Heart right ventricle (tissue), 16 donors: ENCODE measurements at regions not wholly inside any gene's neighbourhood (a gene's known extent, or its start where the extent isn't known, plus 50 kb on each side); places are given as distances from the start of the nearest gene placed in this dataset.

Source experiments
- ATAC-seq, 8 donors: fragments of 200-7000 bp; cut with Tn5 transposase; one replicate each; pipeline ENCODE4 v1.9.1; 2020; ENCODE audit warnings: mild to moderate bottlenecking in 8 of 8, moderate library complexity in 8 of 8, moderate number of reproducible peaks in 1 of 8
- DNase-seq, 2 donors: peaks; one replicate each; pipeline ENCODE4 v3.0.0-alpha.2; 2020
- H3K27ac ChIP-seq, 10 donors: fragments of 200-600 bp; sonication (generic) in 2 of 10; one replicate each; pipeline versions ENCODE4 v1.5.0 to v1.8.0; 2020 to 2022; ENCODE audit warnings: mild to moderate bottlenecking in 3 of 10
- H3K27me3 ChIP-seq, 7 donors: fragments of 200-600 bp; one replicate each; pipeline ENCODE4 v1.8.0; 2021 to 2022; ENCODE audit warnings: mild to moderate bottlenecking in 2 of 7
- H3K36me3 ChIP-seq, 9 donors: fragments of 200-600 bp; sonication (generic) in 1 of 9; one replicate each; pipeline versions ENCODE4 v1.5.0 to v1.8.0; 2020 to 2022; ENCODE audit warnings: mild to moderate bottlenecking in 2 of 9
- H3K4me1 ChIP-seq, 9 donors: fragments of 200-600 bp; sonication (generic) in 1 of 9; one replicate each; pipeline versions ENCODE4 v1.5.0 to v1.8.0; 2020 to 2022; ENCODE audit warnings: mild to moderate bottlenecking in 4 of 9
- H3K4me3 ChIP-seq, 10 donors: fragments of 200-600 bp; sonication (generic) in 2 of 10; one replicate each; pipeline versions ENCODE4 v1.5.0 to v1.8.0; 2020 to 2022; ENCODE audit warnings: mild to moderate bottlenecking in 7 of 10, moderate library complexity in 2 of 10
- H3K9me3 ChIP-seq, 11 donors: fragments of 200-600 bp in 10 of 11; sonication (generic) in 2 of 11; one replicate each; pipeline versions ENCODE4 v1.5.0 to v1.8.0; 2013 to 2022; ENCODE audit warnings: mild to moderate bottlenecking in 2 of 11, control low read depth in 1 of 11, moderate library complexity in 1 of 11
- WGBS, 2 donors: extraction: QIAGEN DNeasy Blood & Tissue Kit; methylation state at CpG; one replicate each; pipeline ENCODE4 v1.1.7; 2013; ENCODE audit warnings: inconsistent platforms in 1 of 2; 5-methylcytosine and 5-hydroxymethylcytosine counted together
- intact Hi-C, 10 donors: fragments of 100-400 bp; cut with DNase I; formaldehyde crosslinking; loops; one replicate each; pipeline versions ENCODE4 v1.11.1 to v1.14.2; 2022
- TF ChIP-seq, protein P1 (sequence below), 9 donors: fragments of 200-600 bp; sonication (generic) in 2 of 9; IDR thresholded peaks; one replicate each; pipeline versions ENCODE4 v1.5.0 to v1.8.0; 2021 to 2022; ENCODE audit warnings: antibody characterized with exemption in 9 of 9, mild to moderate bottlenecking in 5 of 9, moderate library complexity in 1 of 9
- donor health status: Arrhythmogenic right ventricular cardiomyopathy.
- donor health status: ischemic (EF 13 %, LVEDD 7.1; RV severe dilation, severe dysfunction).
- donor health status: healthy with polysubstance abuse.
- donor health status: DM: no; HTN: yes; CAD: no.
- donor health status: DM: no; HTN: no; CAD: no.
- donor health status: ischemic (EF 25% LVEDD 6.9; RV normal size, moderate dysfunction).
- donor health status: ischemic (EF 25% LVEDD 5.7; RV mildly dilated, moderate dysfunction).
- donor health status: healthy.
- donor health status: DM: yes; HTN: yes; CAD: no.
- donor health status: Ischemic cardiomyopathy.
- donor health status: ischemic (EF 35%, LVEDD 5.7; RV mildly dilated, moderate dysfunction).
- donor health status: nonischemic (EF 11% LVEDD 7.7; RV severe dilation, severe dysfunction).
- donor health status: DM: yes; HTN: yes; CAD: no.
- donor health status: PGD.
- donor health status: ischemic (EF 29% LVEDD 5.4; RV normal size, mild dysfunction).
- donor health status: nonischemic (EF 23%, LVEDD 6.1; RV moderate dilation, normal function).

DNA sequence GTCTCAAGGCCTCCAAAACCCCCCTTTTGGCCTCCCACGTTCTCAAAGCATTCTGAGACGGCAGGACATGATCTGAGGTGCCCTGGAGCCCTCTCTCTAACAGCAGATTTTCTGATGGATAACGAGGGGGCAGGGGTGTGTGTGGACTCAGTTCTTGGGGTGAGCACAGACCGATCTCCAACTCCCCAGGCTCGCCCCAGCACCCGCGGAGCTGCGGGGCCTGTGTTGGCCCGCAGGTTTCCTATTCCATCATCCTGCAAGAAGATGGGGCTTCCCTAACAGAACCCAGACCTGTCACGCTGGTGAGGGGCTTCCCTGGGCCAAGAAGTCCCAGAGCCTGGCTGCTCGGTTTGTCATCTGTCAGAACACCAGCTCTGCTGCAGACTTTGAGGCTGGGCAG lies 196.1 kb downstream of the ANAPC1 start:
- H3K27ac ChIP-seq = no peak overlapping the region
- no peak for DNase-seq
- TF ChIP-seq, protein P1, sequence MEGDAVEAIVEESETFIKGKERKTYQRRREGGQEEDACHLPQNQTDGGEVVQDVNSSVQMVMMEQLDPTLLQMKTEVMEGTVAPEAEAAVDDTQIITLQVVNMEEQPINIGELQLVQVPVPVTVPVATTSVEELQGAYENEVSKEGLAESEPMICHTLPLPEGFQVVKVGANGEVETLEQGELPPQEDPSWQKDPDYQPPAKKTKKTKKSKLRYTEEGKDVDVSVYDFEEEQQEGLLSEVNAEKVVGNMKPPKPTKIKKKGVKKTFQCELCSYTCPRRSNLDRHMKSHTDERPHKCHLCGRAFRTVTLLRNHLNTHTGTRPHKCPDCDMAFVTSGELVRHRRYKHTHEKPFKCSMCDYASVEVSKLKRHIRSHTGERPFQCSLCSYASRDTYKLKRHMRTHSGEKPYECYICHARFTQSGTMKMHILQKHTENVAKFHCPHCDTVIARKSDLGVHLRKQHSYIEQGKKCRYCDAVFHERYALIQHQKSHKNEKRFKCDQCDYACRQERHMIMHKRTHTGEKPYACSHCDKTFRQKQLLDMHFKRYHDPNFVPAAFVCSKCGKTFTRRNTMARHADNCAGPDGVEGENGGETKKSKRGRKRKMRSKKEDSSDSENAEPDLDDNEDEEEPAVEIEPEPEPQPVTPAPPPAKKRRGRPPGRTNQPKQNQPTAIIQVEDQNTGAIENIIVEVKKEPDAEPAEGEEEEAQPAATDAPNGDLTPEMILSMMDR (IDR thresholded peaks at IDR 0.05) = no peak
- ATAC-seq = no peak
- intact Hi-C loops = no loop called here
- H3K36me3 ChIP-seq = no peaks in the 10 kb centered on the region
- WGBS, 2 donors = 82 to 90% methylated on average over 11 of the region's 11 CpGs
- H3K9me3 ChIP-seq = no peaks in the 10 kb centered on the region
- H3K27me3 ChIP-seq = no peaks in the 10 kb centered on the region
- H3K4me1 ChIP-seq = no peaks in the 10 kb centered on the region
- H3K4me3 ChIP-seq = no peak overlapping the region

DNA sequence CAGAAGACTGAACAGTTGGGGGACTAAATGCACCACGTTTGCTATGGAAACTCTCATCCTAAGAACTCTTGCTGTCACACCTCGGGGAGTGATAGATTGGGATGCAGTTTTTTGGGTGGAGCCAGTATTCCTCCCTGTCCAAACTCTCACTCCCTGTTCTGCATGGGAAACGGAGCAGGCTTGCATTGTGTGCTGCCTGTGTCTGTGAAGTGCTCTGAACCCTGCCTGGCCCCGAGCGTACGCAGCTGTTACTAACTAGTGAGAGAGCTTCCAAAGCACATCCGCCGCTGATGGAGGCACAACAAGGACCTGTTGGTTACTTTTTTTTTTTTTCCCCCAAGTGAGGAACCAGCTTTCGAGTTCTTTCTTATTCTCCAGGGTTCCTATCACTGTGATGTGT lies 195.5 kb downstream of the ANAPC1 start:
- Histone ChIP-seq H3K36me3 (no peaks in the 10 kb centered on the region), H3K4me1 (no peaks in the 10 kb centered on the region), H3K27me3 (no peaks in the 10 kb centered on the region), H3K4me3 (no peak overlapping the region), H3K9me3 (peaks cover 0 to 2% (median 0%) of the 10 kb centered on the region in 11 donors), H3K27ac (no peak overlapping the region)
- ATAC-seq (no peak), DNase-seq (no peak)
- intact Hi-C loops = no loop called here
- TF ChIP-seq, protein P1 (IDR thresholded peaks at IDR 0.05) = no peak
- 75 to 83% methylated on average over 9 of the region's 9 CpGs for WGBS, 2 donors

DNA sequence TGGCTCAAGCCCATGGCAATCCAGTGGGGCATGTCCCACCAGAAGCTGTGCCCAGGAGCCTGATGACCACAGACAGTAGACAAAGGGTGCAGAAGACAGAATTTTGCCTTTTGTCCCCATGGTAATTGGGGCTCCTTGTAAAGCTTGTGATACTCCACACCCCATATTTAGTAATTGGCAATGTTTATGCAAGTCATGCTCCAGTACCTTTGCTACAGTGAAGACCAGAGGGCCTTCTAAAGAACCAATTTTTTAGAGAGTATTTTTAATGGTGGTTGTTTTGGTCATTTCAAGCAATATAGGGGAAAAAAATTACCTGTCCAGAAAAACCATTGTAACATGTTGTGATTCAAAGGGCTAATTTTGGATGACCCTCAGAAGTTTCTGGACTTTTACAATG lies 194.8 kb downstream of the ANAPC1 start:
- no peak overlapping the region for H3K27ac ChIP-seq
- H3K36me3 ChIP-seq = no peaks in the 10 kb centered on the region
- TF ChIP-seq, protein P1 (IDR thresholded peaks at IDR 0.05) = no peak
- peaks cover 0 to 1% (median 0%) of the 10 kb centered on the region in 9 donors for H3K4me1 ChIP-seq
- no peak for ATAC-seq
- H3K27me3 ChIP-seq = no peaks in the 10 kb centered on the region
- H3K9me3 ChIP-seq = peaks cover 0 to 8% (median 0%) of the 10 kb centered on the region in 11 donors
- intact Hi-C loops = no loop called here
- DNase-seq = no peak
- H3K4me3 ChIP-seq = no peak overlapping the region

DNA sequence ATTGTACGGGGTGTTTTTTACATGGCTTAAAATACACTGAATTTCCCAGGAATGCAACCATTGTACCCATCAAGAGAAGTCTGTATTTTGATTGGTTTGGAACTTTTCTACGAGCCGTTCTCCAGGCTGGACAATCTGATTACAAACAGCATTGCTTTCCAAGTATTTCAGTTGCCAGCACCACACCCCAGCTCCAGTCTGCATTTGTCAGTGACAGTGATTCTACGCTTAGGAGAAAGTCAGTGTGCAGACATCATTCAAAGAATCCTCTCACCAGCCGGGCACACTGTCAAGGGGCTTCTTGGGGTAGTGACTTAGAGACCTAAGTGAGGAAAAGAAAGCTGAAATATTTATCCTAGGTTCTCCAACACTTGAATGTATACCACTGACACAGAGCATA lies 194.1 kb downstream of the ANAPC1 start:
- ATAC-seq = no peak
- Histone ChIP-seq H3K4me1 (peaks cover 0 to 5% (median 0%) of the 10 kb centered on the region in 9 donors), H3K9me3 (peaks cover 0 to 16% (median 0%) of the 10 kb centered on the region in 11 donors), H3K36me3 (no peaks in the 10 kb centered on the region), H3K4me3 (no peak overlapping the region), H3K27ac (no peak overlapping the region), H3K27me3 (no peaks in the 10 kb centered on the region)
- TF ChIP-seq, protein P1 (IDR thresholded peaks at IDR 0.05) = no peak
- intact Hi-C loops = no loop called here
- DNase-seq = no peak
- 70% methylated on average over 5 of the region's 5 CpGs for WGBS, 2 donors
